Brain microvascular endothelial cell (primary cell): ENCODE measurements at regions not wholly inside any gene's neighbourhood (a gene's known extent, or its start where the extent isn't known, plus 50 kb on each side); places are given as distances from the start of the nearest gene placed in this dataset.

Source experiments
- DNase-seq: peaks from one replicate; pipeline ENCODE4 v3.0.0-alpha.2; 2020
- H3K27ac ChIP-seq: fragments of 250-450 bp; sonication (Bioruptor Pico); 2 replicates; pipeline ENCODE4 v1.5.1; 2020; ENCODE audit warnings: mild to moderate bottlenecking, moderate library complexity
- H3K27me3 ChIP-seq: fragments of 250-450 bp; sonication (Bioruptor Pico); replicated peaks from 2 replicates; pipeline ENCODE4 v1.5.1; 2020; ENCODE audit warnings: mild to moderate bottlenecking
- H3K36me3 ChIP-seq: fragments of 250-450 bp; sonication (Bioruptor Pico); replicated peaks from 2 replicates; pipeline ENCODE4 v1.5.1; 2020; ENCODE audit warnings: mild to moderate bottlenecking
- H3K4me3 ChIP-seq: 2 replicates; pipeline ENCODE4 v1.5.1; 2011; ENCODE audit warnings: low read depth, mild to moderate bottlenecking, control low read depth, low read length, moderate library complexity
- CTCF ChIP-seq: IDR thresholded peaks from 2 replicates; pipeline ENCODE4 v1.5.1; 2011; ENCODE audit warnings: low read depth, mild to moderate bottlenecking, moderate library complexity, low read length, control low read depth, inconsistent platforms; ENCODE audit errors: missing control alignments
- in situ Hi-C: cut with HindIII; loops from 2 replicates; pipeline ENCODE4 v1.10.0; 2017; ENCODE audit warnings: low sequenced_read_pairs, low pct_ligation_motif_present

- H3K27me3 ChIP-seq: no peaks in the 10 kb centered on the region
- no peak for DNase-seq
- no peaks in the 10 kb centered on the region for H3K36me3 ChIP-seq
- TF ChIP-seq CTCF: no peak
- H3K4me3 ChIP-seq: no peak overlapping the region
- in situ Hi-C loops: no loop called here
- no peak overlapping the region for H3K27ac ChIP-seq
Measured at GRCh38 chr21:35288238-35288637, 239.1 kb upstream of the RUNX1 start.

GRCh38 chr21:35284199-35284598 lies 235.1 kb upstream of the RUNX1 start:
- DNase-seq: no peak

GRCh38 chr21:35282944-35283343 lies 233.8 kb upstream of the RUNX1 start:
- H3K27ac ChIP-seq: no peak overlapping the region
- no peak for DNase-seq
- no peaks in the 10 kb centered on the region for H3K36me3 ChIP-seq
- no peak overlapping the region for H3K4me3 ChIP-seq
- H3K27me3 ChIP-seq: no peaks in the 10 kb centered on the region
- TF ChIP-seq CTCF: no peak
- in situ Hi-C loops: no loop called here

More at GRCh38 chr21:35284199-35284598, 235.1 kb upstream of the RUNX1 start:
- no peak overlapping the region for H3K27ac ChIP-seq
- in situ Hi-C loops: no loop called here
- no peaks in the 10 kb centered on the region for H3K27me3 ChIP-seq
- no peak for TF ChIP-seq CTCF
- no peak overlapping the region for H3K4me3 ChIP-seq
- no peaks in the 10 kb centered on the region for H3K36me3 ChIP-seq

GRCh38 chr21:35281956-35282355 lies 232.9 kb upstream of the RUNX1 start:
- no peak overlapping the region for H3K4me3 ChIP-seq
- no peaks in the 10 kb centered on the region for H3K36me3 ChIP-seq
- TF ChIP-seq CTCF: no peak
- in situ Hi-C loops: no loop called here
- DNase-seq: no peak
- H3K27ac ChIP-seq: no peak overlapping the region
- no peaks in the 10 kb centered on the region for H3K27me3 ChIP-seq

- no peak for DNase-seq
- H3K27ac ChIP-seq: no peak overlapping the region
- H3K36me3 ChIP-seq: no peaks in the 10 kb centered on the region
- H3K4me3 ChIP-seq: no peak overlapping the region
- TF ChIP-seq CTCF: no peak
- H3K27me3 ChIP-seq: no peaks in the 10 kb centered on the region
- in situ Hi-C loops: no loop called here
Measured at GRCh38 chr21:35280231-35280630, 231.1 kb upstream of the RUNX1 start.

GRCh38 chr21:35275776-35276175 lies 226.7 kb upstream of the RUNX1 start:
- Histone ChIP-seq H3K36me3 (no peaks in the 10 kb centered on the region), H3K4me3 (no peak overlapping the region), H3K27ac (no peak overlapping the region), H3K27me3 (no peaks in the 10 kb centered on the region)
- in situ Hi-C loops: no loop called here
- no peak for DNase-seq
- no peak for TF ChIP-seq CTCF
